T follicular helper cell (primary cell): ENCODE measurements at regions not wholly inside any gene's neighbourhood (a gene's known extent, or its start where the extent isn't known, plus 50 kb on each side); places are given as distances from the start of the nearest gene placed in this dataset.
"Not testable (repeated sequence)": the region's sequence is repeated elsewhere in the genome, so short reads cannot be mapped to it uniquely, and the experiment has no call there.

Experiments
- DNase-seq: peaks from one replicate; pipeline ENCODE4 v3.0.0-alpha.2; 2020; ENCODE audit warnings: low read depth

GRCh38 chr9:41075671-41076070 lies 52.8 kb downstream of the FOXD4L6 start:
- DNase-seq, result not testable (repeated sequence)

- DNase-seq, result not testable (repeated sequence)
Observed at GRCh38 chr9:41074356-41074942, 54.0 kb downstream of the FOXD4L6 start.

- not testable (repeated sequence) for DNase-seq
Observed at GRCh38 chr9:41073471-41074243, 54.8 kb downstream of the FOXD4L6 start.

DNA sequence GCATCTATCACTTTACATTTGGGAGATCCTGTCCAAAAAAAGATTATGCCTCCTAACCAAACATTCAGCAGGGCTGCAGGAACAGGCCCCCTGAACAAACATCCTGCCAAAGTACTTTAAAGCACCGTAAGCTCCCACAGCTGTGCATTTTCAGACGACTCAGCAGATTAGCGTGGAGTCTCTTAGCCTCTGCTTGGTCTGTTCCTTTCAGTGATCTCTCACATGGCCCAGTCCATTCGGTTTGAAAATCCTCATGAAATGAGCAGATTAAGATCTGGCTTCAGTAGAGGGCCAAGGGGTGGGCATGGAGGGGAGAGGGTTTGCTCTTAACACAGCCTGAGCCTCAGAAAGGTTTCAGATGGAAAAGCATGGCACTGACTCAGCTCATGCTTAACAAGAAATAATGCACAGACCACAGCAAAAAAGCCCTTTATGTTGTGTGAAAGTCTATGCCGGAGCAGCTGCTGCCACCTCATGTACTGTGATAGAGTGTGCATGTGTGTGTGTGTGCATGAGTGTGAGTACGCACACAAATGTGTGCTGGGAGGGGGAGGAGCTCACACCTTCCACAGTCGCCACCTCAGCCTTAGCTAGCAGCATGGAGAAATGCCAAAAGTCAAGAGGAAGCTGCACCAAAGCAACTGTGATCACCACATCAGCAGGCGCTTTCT lies 64.2 kb downstream of the FOXD4L6 start:
- peak; percentile 18 for DNase-seq

GRCh38 chr9:41063243-41063642 lies 65.2 kb downstream of the FOXD4L6 start:
- DNase-seq, result not testable (repeated sequence)

DNA sequence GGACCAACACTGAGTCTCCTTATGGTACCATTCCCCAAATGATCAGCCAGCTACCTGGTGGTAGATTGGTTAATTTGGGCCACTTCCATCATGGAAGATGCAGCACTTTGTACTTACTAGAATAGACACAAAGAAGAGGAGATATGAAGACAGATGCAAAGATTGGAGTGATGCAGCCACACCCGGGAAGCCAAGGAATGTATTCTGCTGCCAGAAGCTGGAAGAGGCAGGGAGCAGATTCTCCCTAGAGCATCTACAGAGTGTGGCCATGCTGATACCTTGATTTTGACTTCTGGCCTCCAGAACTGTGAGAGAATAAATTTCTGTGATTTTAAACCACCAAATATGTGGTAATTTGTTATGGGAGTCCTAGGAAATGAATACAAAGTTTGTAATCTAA lies 68.9 kb downstream of the FOXD4L6 start:
- not testable (repeated sequence) for DNase-seq

DNA sequence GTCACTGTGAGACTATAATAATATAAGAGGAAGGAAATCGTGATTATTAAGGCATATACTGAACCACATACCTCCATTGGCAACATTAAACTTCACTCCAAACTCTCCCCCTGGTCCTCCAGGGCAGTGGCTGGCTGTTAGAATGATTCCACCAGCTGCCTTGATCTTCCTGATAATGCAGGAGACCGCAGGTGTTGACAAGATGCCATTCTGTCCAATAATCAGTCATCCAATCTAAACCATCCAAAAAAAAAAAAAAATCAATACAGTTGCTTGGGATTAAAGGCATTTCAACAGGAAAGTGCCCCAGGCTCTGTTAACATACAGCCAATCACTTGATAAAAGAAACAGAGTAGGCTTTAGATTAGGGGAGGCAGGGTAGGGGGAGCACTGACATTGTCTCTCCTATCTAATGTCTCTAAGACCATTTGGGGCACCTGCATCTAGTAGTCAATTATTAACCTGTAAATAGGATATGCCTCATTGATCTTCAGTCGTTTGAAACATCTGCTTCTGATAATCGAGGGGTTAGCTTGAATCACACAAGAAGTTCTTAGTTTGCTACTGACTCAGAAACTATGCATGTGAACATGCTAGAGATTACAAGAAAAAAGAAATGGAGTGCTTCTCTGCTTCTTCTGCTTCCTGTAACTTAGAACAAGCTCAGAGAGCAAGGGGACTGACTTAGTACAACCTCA lies 74.7 kb downstream of the FOXD4L6 start:
- not testable (repeated sequence) for DNase-seq

- not testable (repeated sequence) for DNase-seq
Observed at GRCh38 chr9:41048672-41049071, 79.8 kb downstream of the FOXD4L6 start.

DNA sequence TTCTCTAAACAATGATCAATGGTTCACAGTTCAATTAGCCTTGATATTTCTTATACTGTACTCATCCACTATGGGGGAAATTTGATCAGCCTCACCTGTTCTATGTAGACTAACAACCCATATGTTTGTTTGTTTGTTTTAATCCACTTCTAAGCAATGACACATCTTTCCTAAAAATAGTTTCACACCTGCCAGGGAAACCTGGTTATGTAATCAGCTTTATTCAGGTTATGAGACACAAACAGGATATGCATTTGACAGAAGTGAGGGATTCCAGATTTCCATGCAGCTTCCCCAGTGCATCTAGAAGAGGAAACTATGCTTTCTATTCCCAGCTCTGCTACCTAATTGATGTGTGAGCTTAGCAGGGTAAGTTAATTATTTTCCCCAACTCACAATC lies 80.7 kb downstream of the FOXD4L6 start:
- not testable (repeated sequence) for DNase-seq

GRCh38 chr9:41044930-41045329 lies 83.6 kb downstream of the FOXD4L6 start:
- not testable (repeated sequence) for DNase-seq

- not testable (repeated sequence) for DNase-seq
Observed at GRCh38 chr9:41043433-41043832, 85.0 kb downstream of the FOXD4L6 start.

GRCh38 chr9:41042111-41042510 lies 86.4 kb downstream of the FOXD4L6 start:
- not testable (repeated sequence) for DNase-seq

- not testable (repeated sequence) for DNase-seq
Observed at GRCh38 chr9:41040705-41041342, 87.7 kb downstream of the FOXD4L6 start.

DNA sequence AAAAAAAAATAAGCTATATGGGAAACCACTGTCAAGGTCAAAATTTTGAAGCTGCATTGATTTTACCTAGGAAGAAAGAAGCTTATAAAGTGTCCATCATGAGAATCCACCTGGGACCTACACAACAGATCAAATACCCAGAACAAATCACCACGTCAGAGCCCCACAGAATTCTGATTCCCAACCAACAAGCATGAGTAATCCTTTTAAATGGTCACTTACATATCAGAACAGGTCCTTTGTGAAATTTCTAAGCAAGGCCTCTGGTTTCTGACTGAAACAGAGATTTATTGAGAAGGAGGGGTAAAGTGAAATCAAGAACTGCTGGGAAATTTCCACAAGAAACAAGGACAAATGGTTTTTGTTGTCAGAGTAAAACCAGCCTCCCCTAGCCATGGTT lies 93.2 kb downstream of the FOXD4L6 start:
- DNase-seq, result not testable (repeated sequence)

DNA sequence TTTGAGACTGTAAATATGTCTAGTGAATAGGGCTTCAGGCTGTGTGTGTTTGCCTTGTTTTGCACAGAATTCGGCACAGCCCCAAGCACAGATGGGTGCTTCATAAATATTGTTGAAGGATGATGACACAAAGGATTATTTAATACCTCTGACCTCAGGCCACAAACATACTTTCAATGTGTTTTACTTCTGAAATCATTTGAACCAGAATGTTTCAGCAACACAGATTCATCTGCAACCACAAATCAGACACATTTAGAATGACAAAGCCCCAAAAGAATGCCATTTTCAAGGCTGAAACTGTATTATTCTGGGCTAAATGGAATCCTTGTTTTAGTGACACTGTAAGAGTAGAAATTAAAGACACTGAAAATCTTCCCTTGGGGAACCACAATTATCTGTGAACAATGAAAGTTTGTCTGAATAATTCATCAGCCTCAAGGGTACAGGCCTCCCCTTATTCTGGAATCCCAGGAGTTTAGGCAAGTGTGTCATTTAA lies 93.7 kb downstream of the FOXD4L6 start:
- not testable (repeated sequence) for DNase-seq

GRCh38 chr9:41033877-41034276 lies 94.6 kb downstream of the FOXD4L6 start:
- DNase-seq, result not testable (repeated sequence)

DNA sequence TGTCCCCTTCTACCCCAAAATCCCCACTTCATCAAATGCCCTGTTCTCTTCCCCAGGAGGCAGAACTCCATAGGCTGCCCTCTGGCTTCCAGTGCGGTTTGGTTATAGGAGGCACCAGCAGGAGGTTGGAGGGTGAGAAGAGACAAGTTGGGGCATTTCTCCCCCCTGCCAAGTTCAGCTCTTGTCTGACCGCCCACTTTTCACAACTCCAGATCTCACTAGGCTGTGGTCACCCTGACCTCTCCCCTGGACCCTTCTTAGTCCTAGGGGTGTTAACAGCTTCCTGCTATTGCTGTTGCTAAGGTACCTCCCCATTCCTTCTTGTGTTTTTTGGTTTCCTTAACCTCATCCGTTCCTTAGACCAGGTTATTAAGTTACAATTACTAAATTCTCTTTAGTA lies 95.1 kb downstream of the FOXD4L6 start:
- not testable (repeated sequence) for DNase-seq

DNA sequence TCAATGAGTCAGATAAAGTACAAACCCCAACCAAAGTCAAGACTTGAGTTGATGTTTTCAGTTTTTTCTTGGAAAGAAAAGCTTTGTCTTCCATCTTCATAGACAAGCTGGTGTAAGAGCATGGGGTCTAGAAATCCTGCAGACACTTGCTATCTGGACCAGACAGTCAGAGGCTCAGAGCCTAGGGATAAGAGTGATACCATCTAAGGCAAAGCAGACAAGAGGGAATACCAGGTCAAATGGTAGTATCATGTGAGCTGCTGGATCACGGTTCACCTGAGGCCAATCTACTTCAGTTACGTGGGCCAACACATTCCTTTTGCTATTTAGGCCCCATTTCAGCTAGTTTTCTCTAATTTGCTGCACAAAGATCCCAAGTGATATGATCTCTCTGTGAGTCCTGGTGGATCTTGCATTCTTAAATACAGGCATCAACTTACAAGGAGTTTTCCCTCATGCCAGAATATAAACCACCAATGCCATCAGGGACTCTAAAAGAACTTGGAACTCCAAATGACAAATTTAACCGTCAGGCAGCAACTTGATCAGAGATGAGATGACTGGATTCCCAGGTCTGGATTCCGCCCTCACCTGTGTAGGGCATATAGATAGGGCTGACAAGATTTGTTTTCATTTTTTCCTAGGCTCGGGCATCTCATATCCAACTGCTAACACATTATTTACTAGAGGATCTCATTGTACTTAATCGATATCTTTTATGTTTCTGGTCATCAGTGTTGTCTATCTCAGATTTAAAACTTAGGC lies 101.4 kb downstream of the FOXD4L6 start:
- DNase-seq, result not testable (repeated sequence)

- not testable (repeated sequence) for DNase-seq
Observed at GRCh38 chr9:41022365-41022764, 106.1 kb downstream of the FOXD4L6 start.

DNA sequence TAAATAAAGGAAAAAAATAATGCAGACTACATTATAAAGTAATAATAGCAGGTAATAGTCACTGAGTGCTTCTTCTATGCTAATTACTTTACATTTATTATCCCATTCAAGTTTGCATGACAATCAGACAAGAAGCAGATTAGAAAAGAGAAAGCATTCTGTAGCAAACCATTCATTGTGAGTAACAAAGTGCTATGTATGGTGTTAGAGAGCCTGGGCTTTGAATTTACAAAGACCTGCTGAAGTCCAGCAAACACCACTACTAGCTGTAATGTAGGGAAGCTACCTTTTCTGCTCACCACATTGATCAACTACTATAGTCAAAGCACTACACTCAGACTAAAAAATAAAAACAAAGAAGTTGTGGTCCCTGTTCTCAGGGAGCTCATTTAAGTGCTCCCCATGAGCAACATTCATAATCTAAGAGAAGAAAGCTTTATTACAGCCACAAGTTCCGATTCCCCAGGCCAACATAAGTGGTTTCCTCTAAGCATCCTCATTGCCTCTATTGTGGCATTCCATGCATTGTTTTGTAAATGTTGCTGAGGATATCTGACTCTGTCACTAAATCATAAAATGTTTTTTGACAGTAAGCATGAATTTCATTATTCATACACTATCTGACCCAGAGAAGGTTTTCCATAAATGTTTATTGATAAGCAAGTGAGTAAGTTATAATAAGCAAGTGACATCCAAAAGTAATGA lies 108.5 kb downstream of the FOXD4L6 start:
- DNase-seq, result not testable (repeated sequence)
